ENCODE measurements at regions not wholly inside any gene's neighbourhood (a gene's known extent, or its start where the extent isn't known, plus 50 kb on each side); places are given as distances from the start of the nearest gene placed in this dataset.

DNA sequence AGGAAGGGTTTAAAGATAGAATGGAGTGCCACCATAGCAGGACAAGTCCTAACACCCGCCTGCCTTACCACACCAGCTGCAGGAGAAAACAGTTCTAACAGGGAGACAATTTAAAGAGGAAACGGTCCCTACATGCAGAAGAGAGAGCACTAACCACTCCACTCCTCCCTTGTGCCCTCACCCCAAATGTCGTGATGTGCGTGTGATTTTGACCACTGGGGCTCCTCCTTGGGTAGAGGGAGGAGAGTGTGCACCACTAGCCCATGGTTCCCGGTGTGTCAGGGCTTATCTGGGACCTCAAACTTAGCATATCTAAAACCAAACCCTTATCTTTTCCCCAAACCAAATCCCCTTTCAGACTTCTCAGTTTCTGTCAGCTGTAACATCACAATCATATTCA lies 105.5 kb upstream of the CCDC68 start:
- ATAC-seq = no peak

DNA sequence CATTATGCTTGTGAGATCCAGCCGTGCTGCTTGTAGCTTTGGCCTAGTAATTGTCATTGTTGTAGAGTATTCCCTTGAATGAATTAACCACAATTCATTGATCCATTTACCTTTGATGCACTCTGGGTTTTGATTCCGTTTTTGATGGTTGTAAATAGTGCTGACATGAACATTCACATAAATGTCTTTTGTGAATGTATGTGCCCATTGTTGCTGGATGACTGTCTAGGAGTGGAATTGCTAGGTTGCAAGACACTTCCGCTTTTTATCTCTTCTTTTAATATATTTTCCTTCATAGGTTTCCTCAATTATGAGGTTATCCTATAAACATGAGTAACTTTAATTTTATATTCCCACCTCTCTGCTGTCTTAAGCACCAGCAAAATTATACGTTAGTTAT lies 104.8 kb upstream of the CCDC68 start:
- TF ChIP-seq PATZ1 (CRISPR knock-in tag; IDR thresholded peaks at IDR 0.05; ENCODE audit: borderline replicate concordance) = no peak
- no peak for TF ChIP-seq ZFP30 (CRISPR knock-in tag; IDR thresholded peaks at IDR 0.05)
- no peak for TF ChIP-seq POU6F1 (CRISPR knock-in tag; IDR thresholded peaks at IDR 0.05; ENCODE audit: borderline replicate concordance, low read depth)
- no peak for TF ChIP-seq ZNF70 (CRISPR knock-in tag; IDR thresholded peaks at IDR 0.05)
- no peak for TF ChIP-seq RARB (CRISPR knock-in tag; IDR thresholded peaks at IDR 0.05)
- no peak for TF ChIP-seq SNAI2 (CRISPR knock-in tag; IDR thresholded peaks at IDR 0.05)
- no peak for TF ChIP-seq TOX (CRISPR knock-in tag; IDR thresholded peaks at IDR 0.05; ENCODE audit: borderline replicate concordance)
- TF ChIP-seq ZNF8 (CRISPR knock-in tag; IDR thresholded peaks at IDR 0.05) = no peak
- no peak for TF ChIP-seq TCF4 (CRISPR knock-in tag; IDR thresholded peaks at IDR 0.05; ENCODE audit: borderline replicate concordance)
- TF ChIP-seq ZFP3 (CRISPR knock-in tag; IDR thresholded peaks at IDR 0.05) = no peak
- TF ChIP-seq ESRRG (CRISPR knock-in tag; IDR thresholded peaks at IDR 0.05) = no peak
- TF ChIP-seq CSDC2 (CRISPR knock-in tag; IDR thresholded peaks at IDR 0.05) = no peak
- TF ChIP-seq, protein P1, sequence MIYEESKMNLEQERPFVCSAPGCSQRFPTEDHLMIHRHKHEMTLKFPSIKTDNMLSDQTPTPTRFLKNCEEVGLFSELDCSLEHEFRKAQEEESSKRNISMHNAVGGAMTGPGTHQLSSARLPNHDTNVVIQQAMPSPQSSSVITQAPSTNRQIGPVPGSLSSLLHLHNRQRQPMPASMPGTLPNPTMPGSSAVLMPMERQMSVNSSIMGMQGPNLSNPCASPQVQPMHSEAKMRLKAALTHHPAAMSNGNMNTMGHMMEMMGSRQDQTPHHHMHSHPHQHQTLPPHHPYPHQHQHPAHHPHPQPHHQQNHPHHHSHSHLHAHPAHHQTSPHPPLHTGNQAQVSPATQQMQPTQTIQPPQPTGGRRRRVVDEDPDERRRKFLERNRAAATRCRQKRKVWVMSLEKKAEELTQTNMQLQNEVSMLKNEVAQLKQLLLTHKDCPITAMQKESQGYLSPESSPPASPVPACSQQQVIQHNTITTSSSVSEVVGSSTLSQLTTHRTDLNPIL (CRISPR knock-in tag; IDR thresholded peaks at IDR 0.05; ENCODE audit: low read depth) = no peak
- no peak for TF ChIP-seq TSHZ2 (CRISPR knock-in tag; IDR thresholded peaks at IDR 0.05)
- no peak for ATAC-seq

More for the DNA sequence above, 105.5 kb upstream of the CCDC68 start:
- no peak for TF ChIP-seq ZFP30 (CRISPR knock-in tag; IDR thresholded peaks at IDR 0.05)
- TF ChIP-seq CSDC2 (CRISPR knock-in tag; IDR thresholded peaks at IDR 0.05) = no peak
- TF ChIP-seq TSHZ2 (CRISPR knock-in tag; IDR thresholded peaks at IDR 0.05) = no peak
- no peak for TF ChIP-seq RARB (CRISPR knock-in tag; IDR thresholded peaks at IDR 0.05)
- no peak for TF ChIP-seq TCF4 (CRISPR knock-in tag; IDR thresholded peaks at IDR 0.05; ENCODE audit: borderline replicate concordance)
- TF ChIP-seq ZC3H10 (CRISPR knock-in tag; IDR thresholded peaks at IDR 0.05) = no peak
- no peak for TF ChIP-seq CSRNP3 (CRISPR knock-in tag; IDR thresholded peaks at IDR 0.05)
- TF ChIP-seq PATZ1 (CRISPR knock-in tag; IDR thresholded peaks at IDR 0.05; ENCODE audit: borderline replicate concordance) = no peak
- no peak for TF ChIP-seq BACH2 (CRISPR knock-in tag; IDR thresholded peaks at IDR 0.05; ENCODE audit: borderline replicate concordance)
- TF ChIP-seq ZNF565 (CRISPR knock-in tag; conservative IDR thresholded peaks at IDR 0.05; ENCODE audit: low read depth) = no peak
- TF ChIP-seq OSR1 (CRISPR knock-in tag; IDR thresholded peaks at IDR 0.05) = no peak
- TF ChIP-seq ARNTL (CRISPR knock-in tag; IDR thresholded peaks at IDR 0.05; ENCODE audit: borderline replicate concordance, low read depth) = no peak
- no peak for TF ChIP-seq TOX (CRISPR knock-in tag; IDR thresholded peaks at IDR 0.05; ENCODE audit: borderline replicate concordance)
